BE2C (cell line): ENCODE measurements at regions not wholly inside any gene's neighbourhood (a gene's known extent, or its start where the extent isn't known, plus 50 kb on each side); places are given as distances from the start of the nearest gene placed in this dataset.

ENCODE experiments used
- DNase-seq: peaks from one replicate; pipeline ENCODE4 v3.0.0-alpha.2; 2020
- H3K27me3 ChIP-seq: fragments of 250-450 bp; sonication (Bioruptor Pico); 2 replicates; pipeline ENCODE4 v1.5.1; 2020; ENCODE audit warnings: mild to moderate bottlenecking
- H3K36me3 ChIP-seq: fragments of 250-450 bp; sonication (Bioruptor Pico); 2 replicates; pipeline ENCODE4 v1.5.1; 2020; ENCODE audit warnings: mild to moderate bottlenecking
- H3K4me1 ChIP-seq: fragments of 250-450 bp; sonication (Bioruptor Pico); 2 replicates; pipeline ENCODE4 v1.5.1; 2020
- H3K4me3 ChIP-seq: 2 replicates; pipeline ENCODE4 v1.5.1; 2011; ENCODE audit warnings: low read depth, low read length
- H3K9me3 ChIP-seq: fragments of 250-450 bp; sonication (Bioruptor Pico); 2 replicates; pipeline ENCODE4 v1.5.1; 2020
- CTCF ChIP-seq: IDR thresholded peaks from 2 replicates; pipeline ENCODE4 v1.5.1; 2012; ENCODE audit warnings: mild to moderate bottlenecking, low read depth, low read length

DNA sequence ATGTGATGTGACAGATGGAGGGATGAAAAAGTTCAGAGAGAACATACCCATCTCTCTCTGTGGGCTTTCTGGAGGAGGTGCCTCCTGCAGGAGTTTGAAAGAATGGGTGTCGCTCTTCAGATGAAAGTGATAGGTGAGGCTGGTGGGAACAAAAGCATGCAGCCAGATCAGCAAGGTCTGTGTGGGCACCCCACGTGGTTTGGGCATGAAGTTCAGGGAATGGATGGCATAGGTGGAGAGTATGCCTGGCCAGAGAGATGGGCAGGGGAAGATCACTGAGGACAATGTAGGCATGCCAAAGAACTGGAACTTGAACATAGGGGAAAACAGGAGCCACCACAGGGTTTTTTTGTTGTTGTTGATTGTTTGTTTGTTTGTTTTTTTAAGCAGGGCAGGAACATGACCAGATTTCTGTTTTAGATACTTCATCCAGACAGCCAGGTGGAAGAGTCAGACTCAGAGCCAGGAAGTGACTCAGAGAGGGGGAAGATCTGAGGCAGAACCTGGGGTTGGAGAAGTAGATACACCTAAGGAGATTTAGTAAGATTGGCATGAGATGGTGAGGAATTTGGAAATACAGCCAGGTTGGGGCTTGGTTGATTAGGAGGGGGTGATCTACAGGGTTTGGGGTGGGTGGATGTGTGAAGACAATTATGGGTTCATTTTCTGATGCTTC, 64.8 kb upstream of the CLSTN2 start:
- Histone ChIP-seq H3K36me3 (no peaks in the 10 kb centered on the region), H3K4me1 (no peaks in the 10 kb centered on the region), H3K27me3 (peaks cover 13% of the 10 kb centered on the region), H3K4me3 (no peak overlapping the region), H3K9me3 (no peaks in the 10 kb centered on the region; the same call in 1 of the 2 replicates)
- no peak for TF ChIP-seq CTCF
- DNase-seq, result no peak

GRCh38 chr3:139868773-139869172, 66.2 kb upstream of the CLSTN2 start:
- no peak overlapping the region for H3K4me3 ChIP-seq
- no peaks in the 10 kb centered on the region for H3K4me1 ChIP-seq
- no peak for TF ChIP-seq CTCF
- DNase-seq, result no peak
- peaks cover 13% of the 10 kb centered on the region for H3K27me3 ChIP-seq
- no peaks in the 10 kb centered on the region for H3K36me3 ChIP-seq
- no peaks in the 10 kb centered on the region; the same call in 1 of the 2 replicates for H3K9me3 ChIP-seq

DNA sequence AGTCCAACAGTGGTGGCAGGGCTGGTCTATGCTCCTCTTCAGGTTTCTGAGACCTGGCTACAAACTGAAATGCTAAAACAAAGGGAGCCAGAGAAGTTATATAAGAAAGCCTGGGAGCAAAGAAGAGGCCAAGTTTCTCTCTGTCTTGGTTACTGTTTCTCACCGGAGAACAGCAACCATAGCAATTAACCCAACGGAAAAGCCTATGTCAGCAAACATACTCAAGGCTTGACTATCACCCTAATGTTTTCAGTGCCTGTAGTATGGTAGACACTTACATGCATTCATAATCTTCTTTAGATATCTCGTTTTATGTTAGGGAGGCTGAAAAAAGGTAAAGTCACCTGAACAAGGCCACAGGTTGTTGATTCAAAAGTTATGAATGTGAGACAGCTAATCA, 86.3 kb upstream of the CLSTN2 start:
- Histone ChIP-seq H3K27me3 (no peaks in the 10 kb centered on the region), H3K36me3 (no peaks in the 10 kb centered on the region), H3K4me3 (no peak overlapping the region), H3K4me1 (peaks cover 6% of the 10 kb centered on the region), H3K9me3 (no peaks in the 10 kb centered on the region)
- DNase-seq, result no peak
- no peak for TF ChIP-seq CTCF

DNA sequence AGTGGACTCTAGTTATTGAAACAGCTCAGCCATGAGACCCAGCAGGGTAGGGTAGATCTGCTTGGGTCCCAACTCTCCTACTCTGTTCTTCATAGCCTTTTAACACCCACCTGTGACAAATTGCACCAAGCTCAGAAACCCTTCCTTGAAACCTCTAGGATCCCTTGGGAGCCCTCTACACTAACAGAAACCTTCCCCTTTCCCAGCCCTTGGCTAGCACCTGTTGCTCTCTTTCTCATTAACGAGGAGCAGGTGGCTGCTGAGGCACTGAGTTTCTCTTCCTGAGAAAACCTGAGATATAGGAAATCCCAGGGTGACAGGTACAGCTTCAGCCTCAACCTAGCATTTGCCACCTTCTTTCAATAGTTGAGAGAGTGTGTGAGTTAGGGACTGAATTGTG, 88.3 kb upstream of the CLSTN2 start:
- Histone ChIP-seq H3K4me1 (peaks cover 6% of the 10 kb centered on the region), H3K36me3 (no peaks in the 10 kb centered on the region), H3K4me3 (no peak overlapping the region), H3K27me3 (no peaks in the 10 kb centered on the region), H3K9me3 (no peaks in the 10 kb centered on the region)
- TF ChIP-seq CTCF, result no peak
- no peak for DNase-seq

DNA sequence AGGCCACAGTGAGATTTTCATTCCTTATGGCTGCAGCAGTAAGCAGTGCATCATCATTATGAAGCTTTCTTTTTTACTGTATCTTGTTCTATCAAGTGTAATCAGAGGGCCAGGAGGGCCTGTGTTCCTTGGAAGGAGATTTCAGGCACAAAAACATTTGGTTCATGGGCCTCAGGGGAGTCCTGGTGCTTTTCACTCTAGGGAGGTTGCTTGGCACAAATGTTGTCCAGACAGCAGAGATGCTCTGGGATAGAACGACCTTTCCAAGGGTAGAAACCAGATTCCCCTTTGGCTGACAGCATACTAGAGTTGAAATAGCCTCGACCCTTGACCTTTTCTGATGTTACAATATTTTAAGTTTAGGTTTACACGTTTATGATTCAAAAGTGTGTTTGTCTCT, 95.3 kb upstream of the CLSTN2 start:
- DNase-seq, result no peak
- H3K4me1 ChIP-seq, result peaks cover 12% of the 10 kb centered on the region; the same call in 1 of the 2 replicates
- no peaks in the 10 kb centered on the region for H3K9me3 ChIP-seq
- TF ChIP-seq CTCF, result no peak
- no peaks in the 10 kb centered on the region for H3K27me3 ChIP-seq
- H3K4me3 ChIP-seq, result no peak overlapping the region
- H3K36me3 ChIP-seq, result no peaks in the 10 kb centered on the region

GRCh38 chr3:139839014-139839413, 96.0 kb upstream of the CLSTN2 start:
- H3K27me3 ChIP-seq, result no peaks in the 10 kb centered on the region
- no peak overlapping the region for H3K4me3 ChIP-seq
- peaks cover 12% of the 10 kb centered on the region; the same call in 1 of the 2 replicates for H3K4me1 ChIP-seq
- no peak for TF ChIP-seq CTCF
- no peaks in the 10 kb centered on the region for H3K36me3 ChIP-seq
- H3K9me3 ChIP-seq, result no peaks in the 10 kb centered on the region
- DNase-seq, result no peak
